ENCODE measurements at regions not wholly inside any gene's neighbourhood (a gene's known extent, or its start where the extent isn't known, plus 50 kb on each side); places are given as distances from the start of the nearest gene placed in this dataset.
A peak's percentile ranks its signal among the peaks of the same experiment; 100 is the strongest.
"Not testable (repeated sequence)": the region's sequence is repeated elsewhere in the genome, so short reads cannot be mapped to it uniquely, and the experiment has no call there.

DNA sequence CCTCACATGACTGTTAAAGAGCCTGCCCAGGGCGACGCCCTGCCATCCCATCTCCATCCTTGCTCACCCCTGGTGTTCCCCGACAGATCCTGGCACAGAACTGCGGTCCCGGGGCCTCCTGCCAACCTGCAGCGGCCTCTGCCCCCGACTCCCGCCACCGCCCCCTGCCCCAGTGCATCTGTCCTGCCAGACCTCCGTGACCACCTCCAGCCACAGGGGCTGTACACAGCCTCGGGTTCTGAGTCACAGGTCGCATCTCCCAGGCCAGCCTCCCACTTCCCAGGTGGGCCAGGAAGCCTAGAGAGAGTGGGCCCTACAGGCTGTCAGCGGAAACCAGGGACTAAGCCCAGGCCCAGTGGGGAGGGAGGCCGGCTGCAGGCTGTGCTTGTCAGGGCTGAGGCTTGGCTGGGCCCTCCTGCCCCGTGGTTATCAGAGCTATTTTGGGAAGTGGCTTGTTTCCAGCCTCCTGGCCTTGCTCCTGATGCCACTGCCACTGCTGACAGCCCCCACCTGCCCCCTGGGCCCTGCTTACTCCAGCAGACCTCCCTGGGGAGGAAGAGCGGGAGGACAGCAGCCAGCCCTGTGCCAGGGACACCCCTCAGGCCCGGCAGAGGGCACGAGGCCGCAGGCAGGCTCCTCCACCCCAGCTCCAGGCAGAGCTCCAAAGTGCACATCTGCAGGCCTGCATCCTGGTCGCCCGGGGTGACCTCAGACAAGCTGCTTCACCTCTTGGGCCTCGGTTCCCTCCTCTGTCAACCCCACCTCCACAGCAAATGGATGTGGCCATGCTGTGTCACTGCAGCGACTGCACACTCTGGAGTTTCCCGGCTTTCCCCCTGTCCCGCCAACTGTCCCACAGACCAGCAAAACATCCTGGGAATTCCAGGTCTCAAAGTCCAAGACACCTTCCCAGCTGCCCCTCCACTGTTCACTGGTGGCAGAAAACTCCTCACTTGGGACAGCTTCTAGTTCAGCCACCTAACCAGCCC lies 124.1 kb upstream of the AKAP13 start:
- not testable (repeated sequence) for H3K9me3 Mint-ChIP-seq; DNase-seq (ENCODE audit: low spot score in 2 of 2); H3K27ac Mint-ChIP-seq; H3K27me3 Mint-ChIP-seq; ATAC-seq (ENCODE audit: low read depth); H3K4me1 Mint-ChIP-seq; H3K4me3 Mint-ChIP-seq; H3K36me3 Mint-ChIP-seq

GRCh38 chr15:85258062-85258445 lies 122.3 kb upstream of the AKAP13 start:
- not testable (repeated sequence) for H3K36me3 Mint-ChIP-seq; ATAC-seq (ENCODE audit: low read depth); DNase-seq (ENCODE audit: low spot score in 2 of 2); H3K9me3 Mint-ChIP-seq; H3K4me3 Mint-ChIP-seq; H3K4me1 Mint-ChIP-seq; H3K27me3 Mint-ChIP-seq
- peak overlapping the region; percentile 53 for H3K27ac Mint-ChIP-seq

DNA sequence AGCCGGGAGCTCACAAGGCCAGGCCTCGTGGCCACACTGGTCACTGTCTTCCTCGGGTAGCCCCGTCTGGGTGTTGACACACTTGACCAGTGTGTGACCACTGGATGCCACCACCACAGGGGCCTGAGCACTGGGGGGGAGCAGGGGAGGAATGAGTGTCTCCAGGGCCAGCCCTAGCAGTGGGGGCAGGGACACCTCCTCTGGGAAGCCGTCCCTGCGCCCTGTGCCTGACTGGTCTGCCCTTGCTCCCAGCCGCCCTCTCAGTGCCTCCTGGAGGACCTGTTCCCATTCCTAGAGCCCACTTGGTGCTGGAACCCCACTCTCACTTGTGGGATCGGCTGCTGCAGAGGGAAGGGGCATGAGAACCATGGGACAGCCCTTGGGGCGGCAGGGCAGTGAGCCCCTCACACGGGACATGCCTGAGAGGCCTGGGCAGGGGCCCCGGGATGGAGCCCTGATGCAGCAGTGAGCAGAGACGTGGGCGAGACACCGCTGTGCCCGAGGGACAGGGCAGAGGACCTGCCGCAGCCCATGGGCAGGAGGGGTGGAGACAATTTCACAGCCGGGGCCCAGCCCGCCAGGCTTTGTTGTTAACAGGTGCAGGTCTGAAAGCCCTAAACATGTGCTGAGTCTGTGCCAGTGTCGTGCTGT lies 121.7 kb upstream of the AKAP13 start:
- H3K27me3 Mint-ChIP-seq; DNase-seq (ENCODE audit: low spot score in 2 of 2); ATAC-seq (ENCODE audit: low read depth); H3K36me3 Mint-ChIP-seq; H3K27ac Mint-ChIP-seq; H3K9me3 Mint-ChIP-seq; H3K4me1 Mint-ChIP-seq; H3K4me3 Mint-ChIP-seq: not testable (repeated sequence)

DNA sequence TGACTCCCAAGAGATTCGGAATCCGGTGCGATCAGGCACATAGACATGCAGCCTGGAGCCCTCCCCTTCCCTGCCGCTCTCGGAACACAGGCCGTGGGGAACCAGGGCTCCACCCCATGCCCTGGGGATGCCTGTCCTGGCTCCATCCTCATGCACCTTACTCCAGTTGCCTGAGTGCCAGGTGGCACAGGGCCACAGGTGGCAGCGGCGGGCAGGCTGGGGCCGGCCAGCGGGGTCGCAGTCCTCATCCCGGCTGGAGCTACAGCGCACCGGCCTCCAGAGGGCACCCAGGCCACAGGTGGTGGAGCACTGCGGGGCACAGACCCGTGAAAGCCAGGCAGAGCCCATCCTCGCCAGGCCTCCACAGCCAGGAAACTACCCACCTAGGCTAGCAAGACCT lies 119.9 kb upstream of the AKAP13 start:
- H3K9me3 Mint-ChIP-seq; ATAC-seq (ENCODE audit: low read depth): not testable (repeated sequence)

GRCh38 chr15:85262461-85263055 lies 117.8 kb upstream of the AKAP13 start:
- ATAC-seq (ENCODE audit: low read depth): not testable (repeated sequence)

More for the DNA sequence above, 119.9 kb upstream of the AKAP13 start:
- H3K4me1 Mint-ChIP-seq; H3K27ac Mint-ChIP-seq; H3K4me3 Mint-ChIP-seq; H3K27me3 Mint-ChIP-seq; DNase-seq (ENCODE audit: low spot score in 2 of 2); H3K36me3 Mint-ChIP-seq: not testable (repeated sequence)

GRCh38 chr15:85263842-85264440 lies 116.5 kb upstream of the AKAP13 start:
- ATAC-seq (ENCODE audit: low read depth); H3K4me3 Mint-ChIP-seq; H3K27me3 Mint-ChIP-seq; H3K9me3 Mint-ChIP-seq; DNase-seq (ENCODE audit: low spot score in 2 of 2); H3K4me1 Mint-ChIP-seq; H3K27ac Mint-ChIP-seq; H3K36me3 Mint-ChIP-seq: not testable (repeated sequence)

More at GRCh38 chr15:85262461-85263055, 117.8 kb upstream of the AKAP13 start:
- not testable (repeated sequence) for H3K27ac Mint-ChIP-seq; H3K4me1 Mint-ChIP-seq; H3K9me3 Mint-ChIP-seq; H3K36me3 Mint-ChIP-seq; H3K4me3 Mint-ChIP-seq; H3K27me3 Mint-ChIP-seq; DNase-seq (ENCODE audit: low spot score in 2 of 2)

GRCh38 chr15:85264614-85265190 lies 115.7 kb upstream of the AKAP13 start:
- not testable (repeated sequence) for H3K27me3 Mint-ChIP-seq; DNase-seq (ENCODE audit: low spot score in 2 of 2); H3K9me3 Mint-ChIP-seq; H3K4me1 Mint-ChIP-seq; ATAC-seq (ENCODE audit: low read depth); H3K36me3 Mint-ChIP-seq; H3K4me3 Mint-ChIP-seq; H3K27ac Mint-ChIP-seq

DNA sequence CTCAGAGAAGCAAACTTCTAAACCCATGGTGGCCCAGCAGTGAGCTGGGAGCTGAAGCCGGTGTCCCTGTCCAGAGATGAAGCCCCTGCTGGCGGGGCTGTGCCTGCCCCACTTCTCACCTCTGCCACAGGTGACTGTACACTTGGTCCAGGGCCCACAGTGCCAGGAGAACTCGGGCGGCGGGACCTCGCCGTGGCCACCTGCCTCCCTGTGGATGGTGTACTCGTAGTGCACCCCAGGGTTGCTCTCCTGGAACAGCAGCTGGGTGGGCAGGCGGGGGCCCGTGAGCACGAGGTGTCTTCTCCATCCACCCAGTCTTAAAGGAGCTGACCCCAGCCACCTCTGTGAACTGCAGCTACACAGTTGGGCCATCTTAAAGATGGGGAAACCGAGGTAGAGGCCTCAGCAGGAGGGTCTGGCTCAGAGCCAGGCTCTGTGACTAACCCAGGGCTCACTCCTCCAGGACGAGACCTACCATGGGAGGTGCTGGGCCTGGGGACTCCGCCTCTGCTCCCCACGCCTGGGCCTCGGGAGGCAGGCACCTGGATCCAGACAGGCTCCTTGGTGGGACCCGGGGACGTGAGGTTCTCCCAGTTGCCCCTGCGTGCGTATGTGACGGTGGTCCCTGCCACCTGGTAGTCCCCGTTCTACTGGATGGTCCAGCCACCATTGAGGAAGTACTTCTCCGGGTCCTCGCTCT lies 113.1 kb upstream of the AKAP13 start:
- not testable (repeated sequence) for H3K27ac Mint-ChIP-seq; H3K4me1 Mint-ChIP-seq; ATAC-seq (ENCODE audit: low read depth); H3K4me3 Mint-ChIP-seq; H3K27me3 Mint-ChIP-seq; DNase-seq (ENCODE audit: low spot score in 2 of 2); H3K36me3 Mint-ChIP-seq; H3K9me3 Mint-ChIP-seq

- H3K27ac Mint-ChIP-seq: no peak overlapping the region
- H3K27me3 Mint-ChIP-seq: peaks cover 2% of the 10 kb centered on the region
- H3K36me3 Mint-ChIP-seq: no peaks in the 10 kb centered on the region
- no peaks in the 10 kb centered on the region for H3K9me3 Mint-ChIP-seq
- ATAC-seq (ENCODE audit: low read depth): no peak
- H3K4me1 Mint-ChIP-seq: no peaks in the 10 kb centered on the region
- DNase-seq (ENCODE audit: low spot score in 2 of 2): no peak
- no peak overlapping the region for H3K4me3 Mint-ChIP-seq
These were observed 105.9 kb upstream of the AKAP13 start for GRCh38 chr15:85274315-85275050.

- no peak overlapping the region for H3K27ac Mint-ChIP-seq
- peaks cover 4% of the 10 kb centered on the region for H3K4me1 Mint-ChIP-seq
- ATAC-seq (ENCODE audit: low read depth) (no peak), DNase-seq (ENCODE audit: low spot score in 2 of 2) (no peak)
- no peaks in the 10 kb centered on the region for H3K36me3 Mint-ChIP-seq
- H3K9me3 Mint-ChIP-seq: no peaks in the 10 kb centered on the region
- no peak overlapping the region for H3K4me3 Mint-ChIP-seq
- H3K27me3 Mint-ChIP-seq: peaks cover 2% of the 10 kb centered on the region
These were observed 103.9 kb upstream of the AKAP13 start for GRCh38 chr15:85276508-85276907.

DNA sequence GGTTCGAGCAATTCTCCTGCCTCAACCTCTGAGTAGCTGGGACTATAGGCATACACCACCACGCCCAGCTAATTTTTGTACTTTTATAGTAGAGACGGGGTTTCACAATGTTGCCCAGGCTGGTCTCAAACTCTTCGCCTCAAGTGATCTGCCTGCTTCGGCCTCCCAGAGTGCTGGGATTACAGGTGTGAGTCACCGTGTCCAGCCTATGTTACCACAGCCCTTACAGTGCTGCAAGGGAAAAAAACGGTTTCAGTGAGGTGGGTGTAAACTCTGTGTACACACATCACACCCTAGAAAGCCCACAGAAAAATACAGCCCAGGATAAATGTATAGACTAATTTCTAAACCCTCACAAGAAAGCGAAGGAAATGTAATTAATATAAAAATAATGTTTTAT lies 103.5 kb upstream of the AKAP13 start:
- DNase-seq (ENCODE audit: low spot score in 2 of 2) (no peak), ATAC-seq (ENCODE audit: low read depth) (no peak)
- no peak overlapping the region for H3K4me3 Mint-ChIP-seq
- H3K9me3 Mint-ChIP-seq: no peaks in the 10 kb centered on the region
- peaks cover 4% of the 10 kb centered on the region for H3K4me1 Mint-ChIP-seq
- H3K36me3 Mint-ChIP-seq: no peaks in the 10 kb centered on the region
- H3K27me3 Mint-ChIP-seq: peaks cover 2% of the 10 kb centered on the region
- no peak overlapping the region for H3K27ac Mint-ChIP-seq

DNA sequence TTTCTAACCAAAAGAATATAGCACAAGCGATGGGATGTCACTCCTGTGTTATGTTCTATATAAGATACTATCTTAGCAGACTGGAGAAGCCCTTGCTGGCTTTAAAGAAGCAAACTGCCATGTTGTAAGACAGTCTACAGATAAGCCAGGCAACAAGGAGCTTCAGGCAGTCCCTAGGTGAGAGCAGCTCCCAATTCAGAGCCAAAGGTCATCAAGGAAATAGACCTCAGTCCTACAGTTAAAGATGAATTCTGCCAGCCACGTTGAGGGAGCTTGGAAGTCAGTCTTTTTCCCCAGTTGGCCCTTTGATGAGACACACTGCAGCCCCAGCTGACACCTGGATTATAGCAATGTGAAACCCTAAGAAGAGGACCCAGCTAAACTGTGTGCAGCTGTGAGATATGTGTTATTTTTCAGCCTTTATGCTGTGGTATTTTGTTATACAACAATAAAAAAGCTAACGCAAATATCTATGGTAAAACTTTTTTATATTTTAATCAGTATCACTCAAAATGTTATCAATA lies 102.5 kb upstream of the AKAP13 start:
- no peak for DNase-seq (ENCODE audit: low spot score in 2 of 2)
- Mint-ChIP-seq H3K9me3 (no peaks in the 10 kb centered on the region), H3K36me3 (no peaks in the 10 kb centered on the region), H3K4me3 (no peak overlapping the region), H3K27me3 (peaks cover 2% of the 10 kb centered on the region), H3K27ac (no peak overlapping the region), H3K4me1 (peaks cover 7% of the 10 kb centered on the region)
- ATAC-seq (ENCODE audit: low read depth): no peak
